ENCODE measurements at regions not wholly inside any gene's neighbourhood (a gene's known extent, or its start where the extent isn't known, plus 50 kb on each side); places are given as distances from the start of the nearest gene placed in this dataset.
"Not testable (repeated sequence)": the region's sequence is repeated elsewhere in the genome, so short reads cannot be mapped to it uniquely, and the experiment has no call there.

DNA sequence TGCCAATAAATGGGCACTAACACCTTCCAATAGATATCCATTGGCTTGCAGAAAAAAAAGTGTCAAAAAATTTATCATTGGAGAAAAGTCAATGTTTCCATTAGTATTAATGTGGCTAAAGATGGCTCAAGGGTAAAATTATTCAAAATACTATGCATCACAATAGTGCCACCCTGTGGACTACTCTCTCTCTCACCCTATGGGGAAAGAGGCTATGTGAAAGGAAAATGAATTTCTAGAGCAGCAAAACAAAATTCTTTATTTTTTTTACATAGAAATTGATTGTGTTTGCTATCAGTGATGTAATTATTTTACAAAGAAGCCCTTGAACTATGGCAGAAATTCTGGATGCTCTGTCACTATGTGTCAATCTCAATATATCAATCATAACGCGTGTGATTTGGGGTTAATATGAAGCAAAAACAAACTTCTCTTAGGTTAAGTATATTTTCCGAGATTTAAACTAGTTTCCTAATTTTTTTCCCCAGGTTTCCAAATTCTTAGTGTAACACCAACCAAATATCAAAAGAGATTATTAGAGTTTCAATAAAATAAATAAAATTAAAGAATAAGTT lies 193.9 kb downstream of the USP22 start:
- H4K5ac ChIP-seq (ENCODE audit: insufficient read length, low read depth, low read length); H3K14ac ChIP-seq (ENCODE audit: insufficient read depth, low read length); H3K9me3 Mint-ChIP-seq; H4K91ac ChIP-seq (ENCODE audit: insufficient read length, low read depth, low read length); H3K27ac Mint-ChIP-seq; H3K23ac ChIP-seq (ENCODE audit: insufficient read length, low read depth, low read length); H3K27me3 ChIP-seq (ENCODE audit: insufficient read depth, low read length); H3K4me2 ChIP-seq (ENCODE audit: insufficient read depth, insufficient read length, low read length); H3K4me3 Mint-ChIP-seq; H4K20me1 ChIP-seq (ENCODE audit: control insufficient read depth, insufficient read depth, insufficient read length); H3K4me1 ChIP-seq (ENCODE audit: insufficient read depth, low read length); H2BK12ac ChIP-seq (ENCODE audit: insufficient read length, low read depth, low read length); H2BK15ac ChIP-seq (ENCODE audit: low read depth, low read length); H3K27ac ChIP-seq (ENCODE audit: insufficient read length, low read depth, low read length); H2BK120ac ChIP-seq (ENCODE audit: low read depth, low read length, poor library complexity, severe bottlenecking); H3K18ac ChIP-seq (ENCODE audit: insufficient read length, low read depth, low read length); H3K79me2 ChIP-seq (ENCODE audit: insufficient read depth, low read length); H3K9ac ChIP-seq (ENCODE audit: extremely low read depth, insufficient read length, low read length); H3K79me1 ChIP-seq (ENCODE audit: insufficient read depth, low read depth, low read length, poor library complexity, severe bottlenecking); H2BK5ac ChIP-seq (ENCODE audit: insufficient read length, low read length); H3T11ph ChIP-seq (ENCODE audit: low read length); H3K36me3 Mint-ChIP-seq (ENCODE audit: insufficient read depth in 1 of 3, low read depth in 3 of 3); H4K8ac ChIP-seq (replicated peaks; ENCODE audit: insufficient read length, low read depth, low read length); DNase-seq; H3K4ac ChIP-seq (ENCODE audit: low read depth, low read length); H2AFZ ChIP-seq (ENCODE audit: low read length); H3K9me3 ChIP-seq (ENCODE audit: control insufficient read depth, low read depth, low read length); H3K56ac ChIP-seq (ENCODE audit: insufficient read length, low read depth, low read length); H2AK5ac ChIP-seq (ENCODE audit: insufficient read length, low read length); H2BK20ac ChIP-seq (ENCODE audit: low read depth, low read length, poor library complexity, severe bottlenecking); H3K27me3 Mint-ChIP-seq (ENCODE audit: low read depth): not testable (repeated sequence)
- WGBS (ENCODE audit: extremely low coverage, insufficient read length, low lambda C conversion rate), result no CpG with 5 or more reads among the region's 3 CpGs
- H3K23me2 ChIP-seq (ENCODE audit: insufficient read length, low read depth, low read length, poor library complexity, severe bottlenecking), result peaks cover 10% of the 10 kb centered on the region
- TF ChIP-seq, protein P1, sequence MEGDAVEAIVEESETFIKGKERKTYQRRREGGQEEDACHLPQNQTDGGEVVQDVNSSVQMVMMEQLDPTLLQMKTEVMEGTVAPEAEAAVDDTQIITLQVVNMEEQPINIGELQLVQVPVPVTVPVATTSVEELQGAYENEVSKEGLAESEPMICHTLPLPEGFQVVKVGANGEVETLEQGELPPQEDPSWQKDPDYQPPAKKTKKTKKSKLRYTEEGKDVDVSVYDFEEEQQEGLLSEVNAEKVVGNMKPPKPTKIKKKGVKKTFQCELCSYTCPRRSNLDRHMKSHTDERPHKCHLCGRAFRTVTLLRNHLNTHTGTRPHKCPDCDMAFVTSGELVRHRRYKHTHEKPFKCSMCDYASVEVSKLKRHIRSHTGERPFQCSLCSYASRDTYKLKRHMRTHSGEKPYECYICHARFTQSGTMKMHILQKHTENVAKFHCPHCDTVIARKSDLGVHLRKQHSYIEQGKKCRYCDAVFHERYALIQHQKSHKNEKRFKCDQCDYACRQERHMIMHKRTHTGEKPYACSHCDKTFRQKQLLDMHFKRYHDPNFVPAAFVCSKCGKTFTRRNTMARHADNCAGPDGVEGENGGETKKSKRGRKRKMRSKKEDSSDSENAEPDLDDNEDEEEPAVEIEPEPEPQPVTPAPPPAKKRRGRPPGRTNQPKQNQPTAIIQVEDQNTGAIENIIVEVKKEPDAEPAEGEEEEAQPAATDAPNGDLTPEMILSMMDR (conservative IDR thresholded peaks at IDR 0.05), result peak; percentile 55
- H3K4me1 Mint-ChIP-seq, result peaks cover 17 to 24% of the 10 kb centered on the region in 2 experiments

DNA sequence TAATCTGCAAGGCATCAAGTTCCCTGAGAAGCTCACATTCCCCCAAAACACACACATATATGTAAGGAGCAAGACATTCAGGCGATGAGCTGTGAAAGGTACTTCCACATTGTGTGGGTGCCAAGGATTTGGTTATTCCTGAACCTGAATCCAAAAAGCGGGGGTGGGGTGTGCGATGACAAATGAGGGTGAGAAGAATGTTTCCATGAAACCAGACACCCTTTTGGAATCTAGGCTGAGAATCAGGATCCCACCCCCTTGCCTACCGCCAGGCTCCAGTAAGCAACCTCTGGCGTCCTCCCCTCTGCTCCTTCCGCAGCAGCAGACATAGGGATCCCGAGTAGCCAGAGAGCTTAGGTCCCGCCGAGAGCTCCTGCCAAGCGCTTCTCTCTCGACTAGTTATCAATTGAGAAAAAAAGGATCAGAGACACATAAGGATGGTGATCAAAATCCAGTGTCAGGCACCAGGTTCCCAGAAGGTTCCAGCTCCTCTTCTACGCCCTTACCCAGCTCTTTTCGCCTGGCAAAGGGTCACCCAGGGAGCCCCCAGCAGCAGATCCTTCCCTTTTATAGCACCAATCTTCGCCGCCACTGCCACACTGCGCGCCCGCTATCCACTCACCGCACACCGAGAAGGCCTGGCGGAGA lies 191.1 kb downstream of the USP22 start:
- H2BK120ac ChIP-seq (ENCODE audit: low read depth, low read length, poor library complexity, severe bottlenecking); H3T11ph ChIP-seq (ENCODE audit: low read length); H4K5ac ChIP-seq (ENCODE audit: insufficient read length, low read depth, low read length); H3K56ac ChIP-seq (ENCODE audit: insufficient read length, low read depth, low read length); H3K27ac ChIP-seq (ENCODE audit: insufficient read length, low read depth, low read length); H3K9ac ChIP-seq (ENCODE audit: extremely low read depth, insufficient read length, low read length); H3K27me3 ChIP-seq (ENCODE audit: insufficient read depth, low read length); H3K36me3 Mint-ChIP-seq (ENCODE audit: insufficient read depth in 1 of 3, low read depth in 3 of 3); H2AK5ac ChIP-seq (ENCODE audit: insufficient read length, low read length); H3K4ac ChIP-seq (ENCODE audit: low read depth, low read length); H4K91ac ChIP-seq (ENCODE audit: insufficient read length, low read depth, low read length); H3K27ac Mint-ChIP-seq; H3K9me3 Mint-ChIP-seq; H4K20me1 ChIP-seq (ENCODE audit: control insufficient read depth, insufficient read depth, insufficient read length); H2BK12ac ChIP-seq (ENCODE audit: insufficient read length, low read depth, low read length); H3K4me1 ChIP-seq (ENCODE audit: insufficient read depth, low read length); H3K9me3 ChIP-seq (ENCODE audit: control insufficient read depth, low read depth, low read length); H4K8ac ChIP-seq (replicated peaks; ENCODE audit: insufficient read length, low read depth, low read length); H3K79me1 ChIP-seq (ENCODE audit: insufficient read depth, low read depth, low read length, poor library complexity, severe bottlenecking); H2AFZ ChIP-seq (ENCODE audit: low read length); H3K27me3 Mint-ChIP-seq (ENCODE audit: low read depth); H2BK20ac ChIP-seq (ENCODE audit: low read depth, low read length, poor library complexity, severe bottlenecking); H2BK5ac ChIP-seq (ENCODE audit: insufficient read length, low read length); H3K79me2 ChIP-seq (ENCODE audit: insufficient read depth, low read length); H2BK15ac ChIP-seq (ENCODE audit: low read depth, low read length); H3K14ac ChIP-seq (ENCODE audit: insufficient read depth, low read length); H3K23ac ChIP-seq (ENCODE audit: insufficient read length, low read depth, low read length): not testable (repeated sequence)
- Histone ChIP-seq H3K4me2 (ENCODE audit: insufficient read depth, insufficient read length, low read length) (peak overlapping the region; percentile 71), H3K23me2 (ENCODE audit: insufficient read length, low read depth, low read length, poor library complexity, severe bottlenecking) (peaks cover 10% of the 10 kb centered on the region), H3K18ac (ENCODE audit: insufficient read length, low read depth, low read length) (peak overlapping the region; percentile 60)
- H3K4me1 Mint-ChIP-seq, result peaks cover 15 to 24% of the 10 kb centered on the region in 2 experiments
- peak; percentile 64 for DNase-seq
- peak overlapping the region; percentile 77 to 94 for H3K4me3 Mint-ChIP-seq
- no CpG with 5 or more reads among the region's 21 CpGs for WGBS (ENCODE audit: extremely low coverage, insufficient read length, low lambda C conversion rate)

Measured in H9 (cell line).